SK-N-SH treated with all-trans-retinoic acid at 6 μM for 48 hours (cell line): ENCODE measurements at regions not wholly inside any gene's neighbourhood (a gene's known extent, or its start where the extent isn't known, plus 50 kb on each side); places are given as distances from the start of the nearest gene placed in this dataset.

Experiments
- ATAC-seq: fragments of 200-7000 bp; cut with Tn5 transposase; 3 replicates; pipeline ENCODE4 v1.9.1; 2020; ENCODE audit warnings: mild to moderate bottlenecking, moderate library complexity
- ARNTL ChIP-seq: fragments of 450-650 bp; formaldehyde crosslinking; IDR thresholded peaks from 2 replicates; pipeline ENCODE4 v1.5.0; 2020; ENCODE audit warnings: low read depth, mild to moderate bottlenecking, moderate library complexity, borderline replicate concordance
- BACH2 ChIP-seq: fragments of 250-450 bp; sonication (Bioruptor Pico); IDR thresholded peaks from 2 replicates; pipeline ENCODE4 v1.9.0; 2021; ENCODE audit warnings: mild to moderate bottlenecking, borderline replicate concordance
- CREB5 ChIP-seq: fragments of 250-450 bp; sonication (Bioruptor Pico); IDR thresholded peaks from 2 replicates; pipeline ENCODE4 v1.5.1; 2020; ENCODE audit warnings: low read depth, mild to moderate bottlenecking, moderate library complexity
- CSDC2 ChIP-seq: fragments of 250-450 bp; sonication (Bioruptor Pico); IDR thresholded peaks from 2 replicates; pipeline ENCODE4 v1.5.0; 2020; ENCODE audit warnings: mild to moderate bottlenecking, moderate library complexity
- CSRNP3 ChIP-seq: fragments of 250-450 bp; sonication (Bioruptor Pico); IDR thresholded peaks from 2 replicates; pipeline ENCODE4 v1.5.1; 2021; ENCODE audit warnings: mild to moderate bottlenecking, moderate library complexity
- ESRRG ChIP-seq: fragments of 250-450 bp; sonication (Bioruptor Pico); IDR thresholded peaks from 2 replicates; pipeline ENCODE4 v1.6.1; 2021; ENCODE audit warnings: mild to moderate bottlenecking
- GLIS3 ChIP-seq: fragments of 250-450 bp; sonication (Bioruptor Pico); IDR thresholded peaks from 2 replicates; pipeline ENCODE4 v1.5.0; 2020; ENCODE audit warnings: mild to moderate bottlenecking, moderate library complexity
- ISL1 ChIP-seq: fragments of 250-450 bp; sonication (Bioruptor Pico); IDR thresholded peaks from 2 replicates; pipeline ENCODE4 v2.1.2; 2022; ENCODE audit warnings: mild to moderate bottlenecking, moderate library complexity
- OSR1 ChIP-seq: fragments of 250-450 bp; sonication (Bioruptor Pico); IDR thresholded peaks from 2 replicates; pipeline ENCODE4 v1.8.0; 2022; ENCODE audit warnings: moderate library complexity, mild to moderate bottlenecking, inconsistent platforms
- PATZ1 ChIP-seq: fragments of 250-450 bp; sonication (Bioruptor Pico); IDR thresholded peaks from 2 replicates; pipeline ENCODE4 v1.8.0; 2020; ENCODE audit warnings: mild to moderate bottlenecking, moderate library complexity, borderline replicate concordance
- POU6F1 ChIP-seq: fragments of 250-450 bp; sonication (Bioruptor Pico); IDR thresholded peaks from 2 replicates; pipeline ENCODE4 v1.8.0; 2021; ENCODE audit warnings: low read depth, mild to moderate bottlenecking, moderate library complexity, borderline replicate concordance
- PPARA ChIP-seq: fragments of 250-450 bp; sonication (Bioruptor Pico); IDR thresholded peaks from 2 replicates; pipeline ENCODE4 v1.5.0; 2020; ENCODE audit warnings: mild to moderate bottlenecking, borderline replicate concordance
- SNAI2 ChIP-seq: fragments of 250-450 bp; sonication (Bioruptor Pico); IDR thresholded peaks from 2 replicates; pipeline ENCODE4 v1.5.0; 2020; ENCODE audit warnings: mild to moderate bottlenecking, moderate library complexity
- TCF4 ChIP-seq: fragments of 250-450 bp; sonication (Bioruptor Pico); IDR thresholded peaks from 2 replicates; pipeline ENCODE4 v1.8.0; 2021; ENCODE audit warnings: mild to moderate bottlenecking, moderate library complexity, borderline replicate concordance
- TOX ChIP-seq: fragments of 250-450 bp; sonication (Bioruptor Pico); IDR thresholded peaks from 2 replicates; pipeline ENCODE4 v1.8.0; 2021; ENCODE audit warnings: mild to moderate bottlenecking, moderate library complexity, borderline replicate concordance
- TSHZ2 ChIP-seq: fragments of 250-450 bp; sonication (Bioruptor Pico); IDR thresholded peaks from 2 replicates; pipeline ENCODE4 v1.5.0; 2020; ENCODE audit warnings: mild to moderate bottlenecking, moderate library complexity
- ZFP3 ChIP-seq: fragments of 250-450 bp; sonication (Bioruptor Pico); IDR thresholded peaks from 2 replicates; pipeline ENCODE4 v1.5.0; 2020; ENCODE audit warnings: mild to moderate bottlenecking, moderate library complexity
- ZNF565 ChIP-seq: fragments of 450-650 bp; formaldehyde crosslinking; conservative IDR thresholded peaks from 2 replicates; pipeline ENCODE4 v1.5.0; 2020; ENCODE audit warnings: low read depth, mild to moderate bottlenecking, moderate library complexity
- ZNF70 ChIP-seq: fragments of 450-650 bp; formaldehyde crosslinking; IDR thresholded peaks from 2 replicates; pipeline ENCODE4 v1.5.0; 2020; ENCODE audit warnings: mild to moderate bottlenecking, moderate library complexity

GRCh38 chr12:124452576-124453331 lies 114.7 kb downstream of the NCOR2 start (continued):
- TF ChIP-seq TSHZ2 (CRISPR knock-in tag) (no peak), TOX (CRISPR knock-in tag) (no peak), ARNTL (CRISPR knock-in tag) (no peak)

- no peak for ATAC-seq
- TF ChIP-seq BACH2 (CRISPR knock-in tag) (no peak), PATZ1 (no peak), PPARA (CRISPR knock-in tag) (no peak), GLIS3 (no peak), ZFP3 (CRISPR knock-in tag) (no peak), TCF4 (no peak), ARNTL (CRISPR knock-in tag) (no peak), CSDC2 (CRISPR knock-in tag) (no peak), ESRRG (CRISPR knock-in tag) (no peak), OSR1 (no peak), CSRNP3 (CRISPR knock-in tag) (no peak), ISL1 (CRISPR knock-in tag) (no peak), POU6F1 (CRISPR knock-in tag) (no peak), ZNF565 (CRISPR knock-in tag) (no peak), TOX (CRISPR knock-in tag) (no peak), ZNF70 (no peak), CREB5 (no peak), TSHZ2 (CRISPR knock-in tag) (no peak), SNAI2 (CRISPR knock-in tag) (no peak)
- TF ChIP-seq, all 23 proteins: peak for 0
Observed at GRCh38 chr12:124451637-124452243, 115.7 kb downstream of the NCOR2 start.
